GM12878 (cell line): ENCODE measurements at regions not wholly inside any gene's neighbourhood (a gene's known extent, or its start where the extent isn't known, plus 50 kb on each side); places are given as distances from the start of the nearest gene placed in this dataset.

ENCODE experiments used
- FOXM1 ChIP-seq: IDR thresholded peaks from 2 replicates; pipeline ENCODE4 v1.6.1; 2012; ENCODE audit warnings: low read depth, mild to moderate bottlenecking, inconsistent platforms, low read length, moderate library complexity
- KDM1A ChIP-seq: fragments of 200-600 bp; sonication (generic); IDR thresholded peaks from 2 replicates; pipeline ENCODE4 v1.6.1; 2016; ENCODE audit warnings: borderline replicate concordance
- TF ChIP-seq, protein P1 (sequence below), 3 experiments: IDR thresholded peaks in 2 of 3; conservative IDR thresholded peaks in 1 of 3; 2 replicates each; pipeline ENCODE4 v1.5.1; 2011; ENCODE audit warnings: low read depth in 3 of 3, low read length in 3 of 3, mild to moderate bottlenecking in 3 of 3, control low read depth in 2 of 3, moderate library complexity in 2 of 3, inconsistent platforms in 1 of 3, mixed read lengths in 1 of 3; ENCODE audit not compliant: control insufficient read depth in 2 of 3, insufficient read depth in 1 of 3; ENCODE audit errors: extremely low read depth in 1 of 3

GRCh38 chr5:66518753-66519152 lies 77.4 kb upstream of the MAST4 start:
- TF ChIP-seq FOXM1 (no peak), KDM1A (no peak)
- TF ChIP-seq, protein P1, sequence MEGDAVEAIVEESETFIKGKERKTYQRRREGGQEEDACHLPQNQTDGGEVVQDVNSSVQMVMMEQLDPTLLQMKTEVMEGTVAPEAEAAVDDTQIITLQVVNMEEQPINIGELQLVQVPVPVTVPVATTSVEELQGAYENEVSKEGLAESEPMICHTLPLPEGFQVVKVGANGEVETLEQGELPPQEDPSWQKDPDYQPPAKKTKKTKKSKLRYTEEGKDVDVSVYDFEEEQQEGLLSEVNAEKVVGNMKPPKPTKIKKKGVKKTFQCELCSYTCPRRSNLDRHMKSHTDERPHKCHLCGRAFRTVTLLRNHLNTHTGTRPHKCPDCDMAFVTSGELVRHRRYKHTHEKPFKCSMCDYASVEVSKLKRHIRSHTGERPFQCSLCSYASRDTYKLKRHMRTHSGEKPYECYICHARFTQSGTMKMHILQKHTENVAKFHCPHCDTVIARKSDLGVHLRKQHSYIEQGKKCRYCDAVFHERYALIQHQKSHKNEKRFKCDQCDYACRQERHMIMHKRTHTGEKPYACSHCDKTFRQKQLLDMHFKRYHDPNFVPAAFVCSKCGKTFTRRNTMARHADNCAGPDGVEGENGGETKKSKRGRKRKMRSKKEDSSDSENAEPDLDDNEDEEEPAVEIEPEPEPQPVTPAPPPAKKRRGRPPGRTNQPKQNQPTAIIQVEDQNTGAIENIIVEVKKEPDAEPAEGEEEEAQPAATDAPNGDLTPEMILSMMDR (IDR thresholded peaks at IDR 0.05 in 2 of 3, conservative IDR thresholded peaks at IDR 0.05 in 1 of 3; ENCODE audit: control insufficient read depth in 2 of 3, extremely low read depth in 1 of 3, insufficient read depth in 1 of 3, low read depth in 3 of 3, low read length in 3 of 3): no peak
